SJSA1 (cell line): ENCODE measurements at regions not wholly inside any gene's neighbourhood (a gene's known extent, or its start where the extent isn't known, plus 50 kb on each side); places are given as distances from the start of the nearest gene placed in this dataset.
"Not testable (repeated sequence)": the region's sequence is repeated elsewhere in the genome, so short reads cannot be mapped to it uniquely, and the experiment has no call there.

Experiments used
- DNase-seq, 2 experiments: peaks; one replicate each; pipeline ENCODE4 v3.0.0-alpha.2; 2015 to 2020; ENCODE audit warnings: low spot score in 2 of 2, low read depth in 1 of 2
- H3K27ac ChIP-seq: fragments of 250-450 bp; sonication (Bioruptor Pico); 2 replicates; pipeline ENCODE4 v1.5.1; 2020; ENCODE audit warnings: mild to moderate bottlenecking, moderate library complexity
- H3K27me3 ChIP-seq: fragments of 250-450 bp; sonication (Bioruptor Pico); replicated peaks from 2 replicates; pipeline ENCODE4 v1.5.1; 2020; ENCODE audit warnings: mild to moderate bottlenecking, moderate library complexity
- H3K36me3 ChIP-seq: fragments of 250-450 bp; sonication (Bioruptor Pico); 2 replicates; pipeline ENCODE4 v1.5.1; 2020; ENCODE audit warnings: mild to moderate bottlenecking
- H3K4me1 ChIP-seq: fragments of 250-450 bp; sonication (Bioruptor Pico); replicated peaks from 2 replicates; pipeline ENCODE4 v1.6.1; 2021; ENCODE audit warnings: mild to moderate bottlenecking
- H3K4me3 ChIP-seq: fragments of 250-450 bp; sonication (Bioruptor Pico); 2 replicates; pipeline ENCODE4 v1.5.1; 2020; ENCODE audit warnings: mild to moderate bottlenecking
- H3K9me3 ChIP-seq: fragments of 250-450 bp; sonication (Bioruptor Pico); replicated peaks from 2 replicates; pipeline ENCODE4 v1.5.1; 2020; ENCODE audit warnings: mild to moderate bottlenecking

GRCh38 chr14:22344209-22344608, 244.8 kb downstream of the DAD1 start:
- H3K9me3 ChIP-seq, H3K27me3 ChIP-seq, H3K36me3 ChIP-seq, H3K27ac ChIP-seq, H3K4me3 ChIP-seq, H3K4me1 ChIP-seq, DNase-seq: not testable (repeated sequence)

GRCh38 chr14:22341049-22341448, 248.0 kb downstream of the DAD1 start:
- Histone ChIP-seq H3K9me3 (peaks cover 9% of the 10 kb centered on the region), H3K4me3 (no peak overlapping the region), H3K27me3 (no peaks in the 10 kb centered on the region), H3K27ac (no peak overlapping the region), H3K4me1 (no peaks in the 10 kb centered on the region), H3K36me3 (no peaks in the 10 kb centered on the region)
- no peak for DNase-seq

- H3K27me3 ChIP-seq, result no peaks in the 10 kb centered on the region
- no peak for DNase-seq
- H3K9me3 ChIP-seq, result 0 out of 2 replicates have a peak, but pooled peaks cover 3% of the 10 kb centered on the region
- no peak overlapping the region for H3K4me3 ChIP-seq
- peaks cover 5% of the 10 kb centered on the region for H3K4me1 ChIP-seq
- H3K36me3 ChIP-seq, result no peaks in the 10 kb centered on the region
- no peak overlapping the region for H3K27ac ChIP-seq
Measured at GRCh38 chr14:22338917-22339715, 249.9 kb downstream of the DAD1 start.

DNA sequence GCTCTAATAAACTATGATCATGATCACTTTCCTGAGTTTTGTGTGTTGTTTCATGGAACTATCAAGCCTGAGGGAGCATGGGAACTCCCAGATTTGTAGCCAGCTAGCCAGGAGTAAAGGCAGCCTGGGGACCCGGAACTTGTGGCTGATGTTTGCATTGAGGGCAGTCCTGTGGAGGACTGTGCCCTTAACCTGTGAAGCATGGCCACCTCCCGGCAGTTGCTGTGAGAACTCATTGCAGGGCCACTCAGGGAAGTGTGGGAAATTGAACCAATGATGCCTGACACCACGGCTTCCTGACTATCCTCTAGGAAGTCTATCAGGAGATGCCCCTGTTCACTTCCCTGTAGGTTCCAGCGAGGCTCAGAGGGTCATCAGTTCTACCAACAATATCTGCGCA, 250.6 kb downstream of the DAD1 start:
- 0 out of 2 replicates have a peak, but pooled peaks cover 3% of the 10 kb centered on the region for H3K9me3 ChIP-seq
- peaks cover 11% of the 10 kb centered on the region for H3K4me1 ChIP-seq
- no peaks in the 10 kb centered on the region for H3K27me3 ChIP-seq
- no peak for DNase-seq
- H3K27ac ChIP-seq, result no peak overlapping the region
- no peak overlapping the region for H3K4me3 ChIP-seq
- no peaks in the 10 kb centered on the region for H3K36me3 ChIP-seq

DNA sequence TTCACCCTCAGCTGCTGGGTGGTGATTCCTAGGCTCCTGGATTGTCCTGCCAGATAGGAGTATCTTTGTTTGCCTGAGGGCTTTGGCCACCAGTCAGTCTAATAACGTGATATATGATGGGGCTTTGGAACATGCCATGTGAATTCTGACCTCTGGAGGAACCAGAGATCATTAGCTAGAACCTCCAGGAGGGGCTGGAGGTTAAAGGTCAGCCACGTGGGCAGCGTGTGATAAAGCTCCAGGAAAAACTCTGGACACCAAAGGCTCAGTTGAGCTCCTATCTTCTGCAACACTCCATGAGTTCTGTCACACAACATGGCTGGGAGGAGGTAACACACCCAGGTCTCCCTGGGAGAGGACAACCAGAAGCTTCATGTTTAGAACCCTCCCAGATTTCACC, 251.1 kb downstream of the DAD1 start:
- H3K27ac ChIP-seq, result no peak overlapping the region
- no peak for DNase-seq
- 0 out of 2 replicates have a peak, but pooled peaks cover under 1% of the 10 kb centered on the region for H3K9me3 ChIP-seq
- no peak overlapping the region for H3K4me3 ChIP-seq
- H3K4me1 ChIP-seq, result peaks cover 11% of the 10 kb centered on the region
- H3K27me3 ChIP-seq, result no peaks in the 10 kb centered on the region
- H3K36me3 ChIP-seq, result no peaks in the 10 kb centered on the region

DNA sequence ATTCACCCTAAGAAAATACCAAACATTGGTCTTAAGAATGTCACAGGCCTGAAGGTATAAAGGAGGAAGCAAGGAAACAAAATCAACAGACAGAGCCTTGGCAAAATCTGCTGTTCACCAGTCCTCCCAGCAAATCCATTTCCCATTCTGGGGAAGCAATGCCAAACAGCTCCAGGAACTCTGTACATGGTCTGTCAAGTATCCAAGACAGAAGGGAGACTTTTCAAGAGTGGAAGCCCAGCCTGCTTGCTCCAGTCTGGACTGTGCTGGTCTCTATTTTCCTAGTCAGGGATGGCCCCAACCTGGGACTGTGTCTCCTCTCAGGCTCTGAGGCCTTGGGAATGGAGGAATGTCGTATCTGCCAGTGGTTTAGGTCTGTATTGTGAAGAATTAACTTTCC, 251.5 kb downstream of the DAD1 start:
- H3K4me1 ChIP-seq, result peaks cover 11% of the 10 kb centered on the region
- H3K27me3 ChIP-seq, result no peaks in the 10 kb centered on the region
- H3K9me3 ChIP-seq, result no peaks in the 10 kb centered on the region
- H3K4me3 ChIP-seq, result no peak overlapping the region
- DNase-seq, result no peak
- no peaks in the 10 kb centered on the region for H3K36me3 ChIP-seq
- no peak overlapping the region for H3K27ac ChIP-seq

DNA sequence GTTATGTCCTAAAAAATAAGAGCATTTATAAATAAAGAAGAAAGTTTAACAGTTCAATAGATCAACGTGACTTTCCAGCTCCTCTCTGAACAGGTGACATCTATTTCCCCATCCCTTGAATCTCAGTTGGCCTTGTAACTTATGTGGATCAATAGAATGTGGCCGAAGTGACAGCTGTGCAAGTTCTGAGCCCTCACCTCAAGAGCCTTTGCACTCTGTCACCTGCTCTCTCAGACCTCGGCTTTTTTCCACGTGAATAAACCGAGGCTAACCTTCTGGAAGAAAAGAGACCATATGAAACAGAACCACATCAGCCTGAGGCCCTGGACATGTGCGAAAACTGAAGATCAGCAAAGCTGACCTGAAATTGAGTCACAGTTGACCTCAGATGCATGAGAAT, 253.0 kb downstream of the DAD1 start:
- H3K27ac ChIP-seq, result no peak overlapping the region
- no peaks in the 10 kb centered on the region for H3K9me3 ChIP-seq
- peaks cover 11% of the 10 kb centered on the region for H3K4me1 ChIP-seq
- no peaks in the 10 kb centered on the region for H3K27me3 ChIP-seq
- H3K4me3 ChIP-seq, result no peak overlapping the region
- no peaks in the 10 kb centered on the region for H3K36me3 ChIP-seq
- no peak for DNase-seq

DNA sequence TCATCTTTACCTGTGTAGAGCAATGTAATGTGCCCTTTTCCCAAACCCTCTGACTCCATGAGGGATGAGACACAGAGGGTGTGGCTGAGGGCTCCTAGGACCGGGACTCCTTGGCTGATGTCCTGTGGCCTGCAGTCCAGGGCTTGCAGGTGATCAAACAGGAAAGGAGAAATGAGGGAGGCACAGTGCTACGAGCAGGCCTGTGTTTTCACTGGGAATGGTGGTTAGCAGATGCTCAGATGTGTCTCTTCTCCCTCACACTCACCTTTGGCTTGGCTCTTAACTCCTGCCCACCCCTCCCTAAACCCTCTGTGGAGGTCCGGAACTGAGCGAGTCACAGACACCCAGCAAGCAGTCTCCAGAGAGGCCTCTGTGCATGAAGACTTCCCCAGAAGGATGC, 254.4 kb downstream of the DAD1 start:
- peaks cover 11% of the 10 kb centered on the region for H3K4me1 ChIP-seq
- H3K27ac ChIP-seq, result no peak overlapping the region
- DNase-seq, result peak in 1 of 2 experiments; percentile 3
- H3K36me3 ChIP-seq, result no peaks in the 10 kb centered on the region
- peaks cover 4% of the 10 kb centered on the region; the same call in 1 of the 2 replicates for H3K9me3 ChIP-seq
- no peak overlapping the region for H3K4me3 ChIP-seq
- H3K27me3 ChIP-seq, result no peaks in the 10 kb centered on the region

- Histone ChIP-seq H3K4me3 (no peak overlapping the region), H3K27me3 (no peaks in the 10 kb centered on the region), H3K4me1 (peaks cover 11% of the 10 kb centered on the region), H3K36me3 (no peaks in the 10 kb centered on the region), H3K27ac (no peak overlapping the region), H3K9me3 (peaks cover 7% of the 10 kb centered on the region; the same call in 1 of the 2 replicates)
- DNase-seq, result no peak
Measured at GRCh38 chr14:22334275-22334577, 254.8 kb downstream of the DAD1 start.

- peak; percentile 52 to 69 for DNase-seq
Measured at GRCh38 chr14:22333422-22334274, 255.4 kb downstream of the DAD1 start.

GRCh38 chr14:22332686-22333421, 256.2 kb downstream of the DAD1 start:
- Histone ChIP-seq H3K27ac (no peak overlapping the region), H3K9me3 (peaks cover 7% of the 10 kb centered on the region; the same call in 1 of the 2 replicates), H3K4me3 (no peak overlapping the region), H3K27me3 (no peaks in the 10 kb centered on the region), H3K36me3 (no peaks in the 10 kb centered on the region), H3K4me1 (peaks cover 11% of the 10 kb centered on the region)
- no peak for DNase-seq

More at GRCh38 chr14:22333422-22334274, 255.4 kb downstream of the DAD1 start:
- Histone ChIP-seq H3K4me1 (peaks cover 11% of the 10 kb centered on the region), H3K9me3 (peaks cover 7% of the 10 kb centered on the region; the same call in 1 of the 2 replicates), H3K27ac (no peak overlapping the region), H3K27me3 (no peaks in the 10 kb centered on the region), H3K36me3 (no peaks in the 10 kb centered on the region), H3K4me3 (no peak overlapping the region)

- H3K4me1 ChIP-seq, result peaks cover 8% of the 10 kb centered on the region
- peaks cover 7% of the 10 kb centered on the region; the same call in 1 of the 2 replicates for H3K9me3 ChIP-seq
- H3K4me3 ChIP-seq, result no peak overlapping the region
- H3K36me3 ChIP-seq, result no peaks in the 10 kb centered on the region
- H3K27me3 ChIP-seq, result no peaks in the 10 kb centered on the region
- no peak for DNase-seq
- H3K27ac ChIP-seq, result no peak overlapping the region
Measured at GRCh38 chr14:22329371-22329770, 259.7 kb downstream of the DAD1 start.

GRCh38 chr14:22325676-22326400, 263.2 kb downstream of the DAD1 start:
- Histone ChIP-seq H3K27ac (no peak overlapping the region), H3K4me1 (no peaks in the 10 kb centered on the region), H3K4me3 (no peak overlapping the region), H3K36me3 (no peaks in the 10 kb centered on the region), H3K27me3 (no peaks in the 10 kb centered on the region; the same call in 1 of the 2 replicates), H3K9me3 (peaks cover 7% of the 10 kb centered on the region; the same call in 1 of the 2 replicates)
- no peak for DNase-seq
